IPS DF 6.9 (cell line): ENCODE measurements at regions not wholly inside any gene's neighbourhood (a gene's known extent, or its start where the extent isn't known, plus 50 kb on each side); places are given as distances from the start of the nearest gene placed in this dataset.

Experiments used
- DNase-seq: peaks from one replicate; pipeline ENCODE4 v3.0.0-alpha.2; 2013; ENCODE audit warnings: low read depth, low spot score
- H3K27ac ChIP-seq: one replicate; pipeline ENCODE4 v1.5.1; 2013; ENCODE audit warnings: low read length, control low read depth
- H3K27me3 ChIP-seq: 2 replicates; pipeline ENCODE4 v1.6.1; 2013; ENCODE audit warnings: mild to moderate bottlenecking, low read length; ENCODE audit not compliant: control insufficient read depth, insufficient read depth
- H3K36me3 ChIP-seq: 2 replicates; pipeline ENCODE4 v1.6.1; 2013; ENCODE audit warnings: low read length; ENCODE audit not compliant: control insufficient read depth, insufficient read depth
- H3K4me1 ChIP-seq: 2 replicates; pipeline ENCODE4 v1.6.1; 2013; ENCODE audit warnings: low read length; ENCODE audit not compliant: control insufficient read depth, insufficient read depth
- H3K4me3 ChIP-seq: 2 replicates; pipeline ENCODE4 v1.5.1; 2013; ENCODE audit warnings: mild to moderate bottlenecking, low read length
- H3K9me3 ChIP-seq: 2 replicates; pipeline ENCODE4 v1.6.1; 2013; ENCODE audit warnings: low read length, inconsistent platforms; ENCODE audit not compliant: control insufficient read depth, insufficient read depth
- WGBS: extraction: QIAGEN DNeasy Blood & Tissue Kit; methylation state at CpG from one replicate; pipeline ENCODE4 v1.1.7; 2013; ENCODE audit warnings: mixed read lengths, missing lambda C conversion rate; ENCODE audit not compliant: insufficient read length, insufficient coverage; 5-methylcytosine and 5-hydroxymethylcytosine counted together

DNA sequence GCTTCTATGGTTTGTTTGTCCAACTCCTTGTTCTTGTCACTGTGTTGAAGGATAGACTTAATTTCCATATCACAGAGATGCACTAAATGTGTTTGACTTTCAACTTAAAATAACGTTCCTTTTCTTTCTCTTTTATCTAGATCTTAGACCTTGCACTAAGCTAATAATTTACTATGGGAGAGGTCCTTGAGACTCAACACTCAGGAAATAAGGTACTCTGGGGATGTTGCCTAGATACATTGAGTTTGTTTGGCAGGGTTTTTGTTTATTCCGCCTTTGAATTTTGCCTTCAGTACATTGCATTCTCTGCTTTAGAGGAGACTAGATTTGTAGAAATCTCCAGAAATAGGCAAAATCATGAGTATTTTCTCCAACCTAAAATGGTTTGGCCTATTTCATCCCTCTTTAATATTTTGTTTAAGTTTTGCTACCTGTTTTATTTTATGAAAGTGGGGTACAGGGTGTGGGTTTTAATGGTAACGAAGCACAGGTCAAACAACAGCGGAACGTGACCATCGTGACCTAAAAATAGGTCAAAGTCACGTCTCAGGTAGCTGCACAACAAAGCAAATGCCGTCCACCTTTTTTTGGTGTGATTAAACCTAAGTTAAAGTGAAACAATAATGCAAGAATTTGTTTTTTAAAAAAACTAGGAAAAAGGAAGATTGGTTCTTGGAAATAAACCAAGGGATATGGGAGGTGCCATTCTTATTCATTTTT is 115.3 kb upstream of the CPSF6 start:
- WGBS: no CpG with 5 or more reads among the region's 8 CpGs
- Histone ChIP-seq H3K36me3 (no peaks in the 10 kb centered on the region), H3K4me3 (no peak overlapping the region), H3K9me3 (no peaks in the 10 kb centered on the region), H3K27me3 (no peaks in the 10 kb centered on the region), H3K27ac (no peak overlapping the region), H3K4me1 (0 out of 2 replicates have a peak, but pooled peaks cover 1% of the 10 kb centered on the region)
- no peak for DNase-seq

DNA sequence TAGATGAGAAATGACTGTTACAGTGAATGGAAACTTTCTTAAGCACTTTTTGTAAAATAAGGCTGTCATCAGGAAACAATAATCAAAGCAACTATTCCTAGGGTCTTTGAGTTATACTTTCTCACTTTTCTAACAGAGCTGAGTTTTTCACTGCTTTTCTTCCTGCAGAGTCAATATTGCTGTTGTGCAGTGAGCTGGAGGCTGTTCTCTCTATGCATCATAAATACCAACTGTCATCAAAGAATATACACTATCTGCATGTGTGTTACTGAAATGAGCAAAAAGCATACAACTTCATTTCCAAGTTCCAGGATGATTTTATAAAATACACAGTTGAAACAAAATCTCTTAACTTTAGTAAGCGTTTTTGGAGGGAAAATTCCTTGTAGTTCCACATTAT is 110.4 kb upstream of the CPSF6 start:
- H3K4me3 ChIP-seq: no peak overlapping the region
- no peak for DNase-seq
- H3K27me3 ChIP-seq: no peaks in the 10 kb centered on the region
- no peaks in the 10 kb centered on the region for H3K36me3 ChIP-seq
- no CpG with 5 or more reads among the region's 1 CpG for WGBS
- no peaks in the 10 kb centered on the region for H3K4me1 ChIP-seq
- no peaks in the 10 kb centered on the region for H3K9me3 ChIP-seq
- no peak overlapping the region for H3K27ac ChIP-seq

DNA sequence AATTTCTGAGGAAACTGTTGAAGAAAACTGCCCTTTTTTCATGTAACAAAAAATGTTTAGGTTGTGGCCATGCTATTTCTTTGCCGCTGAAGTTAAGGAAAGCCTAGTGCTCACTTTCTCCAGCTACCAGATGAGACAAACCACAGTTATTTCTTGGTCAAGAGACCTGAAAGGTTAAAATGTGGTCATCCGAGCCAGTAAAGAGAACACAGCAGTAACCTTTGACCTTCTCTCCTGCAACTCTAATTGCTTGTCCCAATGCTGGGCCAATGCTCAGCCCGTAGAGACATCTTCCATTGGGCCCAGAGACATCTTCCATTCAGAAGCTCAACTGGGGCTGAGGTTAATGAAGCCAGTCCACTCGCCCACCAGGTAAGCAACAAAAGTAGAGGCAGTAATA is 109.8 kb upstream of the CPSF6 start:
- no peaks in the 10 kb centered on the region for H3K36me3 ChIP-seq
- H3K4me1 ChIP-seq: no peaks in the 10 kb centered on the region
- no CpG with 5 or more reads among the region's 4 CpGs for WGBS
- H3K9me3 ChIP-seq: no peaks in the 10 kb centered on the region
- no peak overlapping the region for H3K27ac ChIP-seq
- DNase-seq: no peak
- H3K4me3 ChIP-seq: no peak overlapping the region
- no peaks in the 10 kb centered on the region for H3K27me3 ChIP-seq

DNA sequence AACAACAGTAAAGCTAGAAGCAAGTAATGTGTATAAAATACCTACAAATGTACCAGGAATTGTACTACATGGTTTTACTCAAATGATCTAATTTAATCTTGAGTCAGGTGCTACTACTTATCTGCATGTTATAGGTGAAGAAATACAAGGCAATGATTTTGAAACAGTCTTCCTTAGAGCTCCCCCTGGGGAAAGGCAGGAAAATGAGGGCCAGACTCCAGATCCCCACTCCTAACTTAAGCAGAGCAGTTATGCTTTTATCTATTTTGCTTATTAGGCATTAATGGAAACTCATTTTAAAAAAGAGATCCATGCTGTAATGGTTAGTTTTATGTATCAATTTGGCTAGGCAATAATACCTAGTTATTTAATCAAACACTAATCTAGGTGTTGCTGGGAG is 109.3 kb upstream of the CPSF6 start:
- Histone ChIP-seq H3K4me3 (no peak overlapping the region), H3K27me3 (no peaks in the 10 kb centered on the region), H3K9me3 (no peaks in the 10 kb centered on the region), H3K36me3 (no peaks in the 10 kb centered on the region), H3K4me1 (no peaks in the 10 kb centered on the region), H3K27ac (no peak overlapping the region)
- no peak for DNase-seq

DNA sequence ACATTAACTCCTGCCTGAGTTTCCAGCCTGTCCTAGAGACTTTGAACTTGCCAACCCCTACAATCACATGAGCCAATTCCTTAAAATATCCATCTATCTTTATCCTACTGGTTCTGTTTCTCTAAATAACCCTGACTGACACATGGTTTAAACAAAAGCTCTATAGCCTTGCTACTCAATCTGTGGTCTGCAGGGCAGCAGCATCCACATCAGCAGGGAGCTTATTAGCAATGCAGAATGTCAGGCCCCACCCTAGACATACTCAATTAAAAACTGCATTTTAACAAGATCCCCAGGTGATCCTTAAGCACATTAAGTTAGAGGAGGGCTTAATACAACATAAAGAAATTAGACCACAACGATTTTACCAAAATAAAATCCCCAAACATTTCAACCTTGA is 108.3 kb upstream of the CPSF6 start:
- no peak for DNase-seq
- Histone ChIP-seq H3K4me3 (no peak overlapping the region), H3K4me1 (no peaks in the 10 kb centered on the region), H3K36me3 (no peaks in the 10 kb centered on the region), H3K27me3 (no peaks in the 10 kb centered on the region), H3K9me3 (no peaks in the 10 kb centered on the region), H3K27ac (no peak overlapping the region)
- no CpG with 5 or more reads among the region's 1 CpG for WGBS

DNA sequence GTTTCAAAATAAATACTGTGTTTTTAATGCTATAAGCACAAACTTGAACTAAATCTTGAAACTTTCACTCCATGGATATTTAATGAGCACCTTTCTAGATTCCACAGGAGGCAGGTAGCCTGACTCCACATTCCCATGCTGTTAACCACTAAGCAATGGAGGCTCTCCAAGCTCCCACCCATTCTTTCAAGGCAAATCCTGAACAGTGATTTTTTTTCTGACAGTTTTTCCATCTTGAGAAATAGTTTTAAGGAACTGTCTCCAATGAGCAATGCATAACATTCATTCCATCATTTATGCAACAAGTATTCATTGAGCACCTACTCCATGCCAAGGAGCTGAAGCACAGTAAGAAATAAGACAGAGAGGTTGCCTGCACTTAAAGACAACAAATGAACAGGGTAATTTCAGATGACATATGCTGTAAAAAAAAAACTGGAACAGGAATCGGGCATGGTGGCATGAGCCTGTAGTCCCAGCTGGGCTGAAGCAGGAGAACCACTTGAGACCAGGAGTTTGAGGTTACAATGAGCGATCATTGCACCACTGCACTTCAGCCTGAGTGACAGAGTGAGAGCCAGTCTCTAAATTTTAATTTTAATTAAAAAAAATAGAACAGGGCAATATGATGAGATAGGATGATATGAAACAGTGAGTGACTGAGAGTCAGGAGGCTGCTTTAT is 102.3 kb upstream of the CPSF6 start:
- no peaks in the 10 kb centered on the region for H3K27me3 ChIP-seq
- H3K4me1 ChIP-seq: no peaks in the 10 kb centered on the region
- no CpG with 5 or more reads among the region's 2 CpGs for WGBS
- H3K27ac ChIP-seq: no peak overlapping the region
- no peaks in the 10 kb centered on the region for H3K9me3 ChIP-seq
- H3K36me3 ChIP-seq: no peaks in the 10 kb centered on the region
- H3K4me3 ChIP-seq: no peak overlapping the region
- no peak for DNase-seq

DNA sequence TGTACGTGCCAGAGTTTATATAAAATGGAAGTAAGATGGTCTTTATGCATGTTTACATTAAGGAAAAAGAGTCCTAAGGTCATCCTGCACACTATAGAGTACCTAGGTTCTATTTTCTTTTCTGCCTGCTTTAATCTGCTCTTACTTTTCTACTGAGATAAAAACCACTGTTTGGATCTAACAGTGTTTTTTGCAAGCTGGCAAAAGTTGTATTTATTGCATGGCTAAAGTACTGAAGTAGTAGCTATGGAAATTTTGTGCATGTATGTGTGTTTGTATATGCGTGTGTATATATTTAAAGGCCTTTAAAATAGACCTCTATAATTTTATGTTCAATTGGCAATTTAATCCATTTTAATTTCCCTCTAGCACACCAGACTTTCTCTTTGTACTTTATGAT is 98.3 kb upstream of the CPSF6 start:
- no CpG with 5 or more reads among the region's 2 CpGs for WGBS
- Histone ChIP-seq H3K4me3 (no peak overlapping the region), H3K4me1 (no peaks in the 10 kb centered on the region), H3K9me3 (no peaks in the 10 kb centered on the region), H3K27me3 (no peaks in the 10 kb centered on the region), H3K36me3 (no peaks in the 10 kb centered on the region), H3K27ac (no peak overlapping the region)
- no peak for DNase-seq

DNA sequence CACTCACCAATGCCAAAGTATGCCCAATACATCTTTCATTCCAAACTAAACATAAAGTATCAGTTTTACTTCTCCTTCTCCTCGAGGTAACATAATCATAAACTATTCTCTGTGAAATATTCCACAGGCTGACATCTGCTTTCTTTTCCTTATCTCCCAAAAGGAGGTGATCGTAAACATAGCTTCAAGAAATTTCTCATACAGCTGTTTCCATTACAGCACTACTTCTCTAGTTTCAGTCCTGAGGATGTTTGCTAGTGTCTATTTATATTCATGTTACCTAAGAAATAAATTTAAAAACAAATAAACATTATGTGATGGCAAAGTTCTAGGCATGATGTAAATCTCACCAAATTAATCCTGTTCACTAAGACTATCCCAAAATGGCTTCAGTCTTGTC is 90.1 kb upstream of the CPSF6 start:
- no peak for DNase-seq
- H3K27ac ChIP-seq: no peak overlapping the region
- WGBS: 100% methylated on average over 1 of the region's 2 CpGs

DNA sequence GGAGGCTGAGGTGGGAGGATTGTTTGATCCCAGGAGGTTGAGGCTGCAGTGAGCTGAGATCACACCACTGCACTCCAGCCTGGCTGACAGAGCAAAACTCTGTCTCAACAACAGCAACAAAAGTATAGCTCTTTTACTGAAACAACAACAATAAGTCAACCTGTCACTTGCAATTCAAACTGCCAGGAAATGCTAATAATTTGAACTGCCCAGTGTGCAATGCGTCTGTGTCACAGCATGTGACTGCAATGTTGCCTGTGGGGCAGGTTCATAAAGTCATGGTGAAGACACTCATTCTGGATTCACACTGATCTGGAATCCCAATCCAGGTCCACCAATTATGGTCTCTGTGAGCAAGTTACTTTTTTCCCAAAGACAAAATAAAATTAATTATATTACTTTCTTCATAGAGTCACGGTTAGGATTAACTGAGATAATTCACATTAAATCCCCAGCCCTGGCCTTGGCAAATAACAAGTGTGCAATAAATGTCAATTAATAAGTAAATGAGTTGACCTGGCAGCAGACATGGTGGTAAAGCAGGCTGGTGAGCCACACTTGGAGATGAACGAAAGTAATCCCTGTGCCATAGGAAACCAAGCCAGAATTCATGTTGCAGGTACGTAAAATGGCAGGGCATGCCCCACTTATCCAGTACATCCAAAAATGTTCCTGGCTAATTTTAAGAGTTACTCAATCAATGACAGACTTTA is 89.1 kb upstream of the CPSF6 start:
- H3K27me3 ChIP-seq: no peaks in the 10 kb centered on the region
- no peaks in the 10 kb centered on the region for H3K4me1 ChIP-seq
- WGBS: no CpG with 5 or more reads among the region's 4 CpGs
- H3K27ac ChIP-seq: no peak overlapping the region
- no peaks in the 10 kb centered on the region for H3K36me3 ChIP-seq
- no peaks in the 10 kb centered on the region for H3K9me3 ChIP-seq
- DNase-seq: no peak
- no peak overlapping the region for H3K4me3 ChIP-seq

More for the DNA sequence above, 90.1 kb upstream of the CPSF6 start:
- no peak overlapping the region for H3K4me3 ChIP-seq
- no peaks in the 10 kb centered on the region for H3K27me3 ChIP-seq
- H3K36me3 ChIP-seq: no peaks in the 10 kb centered on the region
- H3K4me1 ChIP-seq: no peaks in the 10 kb centered on the region
- H3K9me3 ChIP-seq: no peaks in the 10 kb centered on the region

DNA sequence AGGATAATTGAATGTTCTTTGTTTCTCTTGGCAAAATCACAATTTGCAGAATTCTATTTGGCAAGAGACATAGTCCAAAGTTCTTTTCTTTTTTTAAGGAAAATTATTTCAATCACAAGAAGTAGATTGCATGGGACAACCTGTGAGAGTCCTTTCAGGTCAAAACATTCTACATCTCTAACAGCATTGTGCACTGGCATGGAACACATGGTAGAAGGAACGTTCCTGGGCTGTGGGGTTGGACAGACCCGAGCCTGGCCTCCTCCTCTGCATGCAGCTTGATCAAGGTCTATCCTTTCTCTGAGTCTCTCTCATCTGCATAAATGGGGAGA is 88.6 kb upstream of the CPSF6 start:
- no peaks in the 10 kb centered on the region for H3K27me3 ChIP-seq

More for the DNA sequence above, 88.6 kb upstream of the CPSF6 start:
- no peak overlapping the region for H3K4me3 ChIP-seq
- no CpG with 5 or more reads among the region's 2 CpGs for WGBS
- H3K9me3 ChIP-seq: no peaks in the 10 kb centered on the region
- DNase-seq: no peak
- no peaks in the 10 kb centered on the region for H3K4me1 ChIP-seq
- H3K36me3 ChIP-seq: no peaks in the 10 kb centered on the region
- H3K27ac ChIP-seq: no peak overlapping the region
